ENCODE measurements at regions not wholly inside any gene's neighbourhood (a gene's known extent, or its start where the extent isn't known, plus 50 kb on each side); places are given as distances from the start of the nearest gene placed in this dataset.
A peak's percentile ranks its signal among the peaks of the same experiment; 100 is the strongest.
"Not testable (repeated sequence)": the region's sequence is repeated elsewhere in the genome, so short reads cannot be mapped to it uniquely, and the experiment has no call there.

- DNase-seq: no peak
Measured at GRCh38 chr9:15032860-15033259, 122.6 kb upstream of the FREM1 start.

- no peak for DNase-seq
Measured at GRCh38 chr9:15021146-15021545, 110.9 kb upstream of the FREM1 start.

GRCh38 chr9:15018096-15018637, 107.9 kb upstream of the FREM1 start:
- no peak for DNase-seq

GRCh38 chr9:15010581-15010980, 100.4 kb upstream of the FREM1 start:
- no peak for DNase-seq

- DNase-seq: no peak
Measured at GRCh38 chr9:15007698-15008097, 97.5 kb upstream of the FREM1 start.

- no peak for DNase-seq
Measured at GRCh38 chr9:14994738-14995137, 84.5 kb upstream of the FREM1 start.

- no peak for DNase-seq
Measured at GRCh38 chr9:14993901-14994554, 83.8 kb upstream of the FREM1 start.

- DNase-seq: peak; percentile 60
Measured at GRCh38 chr9:14993061-14993800, 83.0 kb upstream of the FREM1 start.

GRCh38 chr9:14992516-14992915, 82.3 kb upstream of the FREM1 start:
- DNase-seq: no peak

GRCh38 chr9:14992081-14992480, 81.9 kb upstream of the FREM1 start:
- no peak for DNase-seq

GRCh38 chr9:14990647-14991046, 80.4 kb upstream of the FREM1 start:
- not testable (repeated sequence) for DNase-seq

GRCh38 chr9:14989811-14990210, 79.6 kb upstream of the FREM1 start:
- DNase-seq: no peak

GRCh38 chr9:14989336-14989735, 79.1 kb upstream of the FREM1 start:
- DNase-seq: not testable (repeated sequence)

GRCh38 chr9:14987858-14988257, 77.6 kb upstream of the FREM1 start:
- DNase-seq: no peak

- no peak for DNase-seq
Measured at GRCh38 chr9:14985419-14985818, 75.2 kb upstream of the FREM1 start.

GRCh38 chr9:14983599-14983998, 73.4 kb upstream of the FREM1 start:
- no peak for DNase-seq

- no peak for DNase-seq
Measured at GRCh38 chr9:14981291-14981950, 71.2 kb upstream of the FREM1 start.

- DNase-seq: no peak
Measured at GRCh38 chr9:14978022-14979000, 68.1 kb upstream of the FREM1 start.

- no peak for DNase-seq
Measured at GRCh38 chr9:14967450-14968321, 57.5 kb upstream of the FREM1 start.

GRCh38 chr9:14962193-14962882, 52.1 kb upstream of the FREM1 start:
- DNase-seq: no peak

Measured in kidney glomerular epithelial cell (primary cell).